OCI-LY1 (cell line): ENCODE measurements at regions not wholly inside any gene's neighbourhood (a gene's known extent, or its start where the extent isn't known, plus 50 kb on each side); places are given as distances from the start of the nearest gene placed in this dataset.

Source experiments
- H2AFZ ChIP-seq: fragments of 200-600 bp; sonication (generic), shearing (Covaris generic); 2 replicates; pipeline ENCODE4 v1.6.0; 2014; ENCODE audit warnings: antibody characterized with exemption, mild to moderate bottlenecking, low read length
- H3F3A ChIP-seq: fragments of 200-600 bp; sonication (generic), shearing (Covaris generic); 2 replicates; pipeline ENCODE4 v1.6.0; 2014; ENCODE audit warnings: mild to moderate bottlenecking, antibody characterized with exemption, low read length, moderate library complexity; ENCODE audit not compliant: insufficient read depth
- H3K27ac ChIP-seq: fragments of 200-600 bp; sonication (generic); 2 replicates; pipeline ENCODE4 v1.5.1; 2014; ENCODE audit warnings: low read length, mixed run types, mild to moderate bottlenecking, low read depth; ENCODE audit not compliant: poor library complexity, severe bottlenecking
- H3K27me3 ChIP-seq: fragments of 200-600 bp; sonication (generic); 2 replicates; pipeline ENCODE4 v1.6.0; 2014; ENCODE audit warnings: antibody characterized with exemption, mild to moderate bottlenecking, low read length, moderate library complexity; ENCODE audit not compliant: insufficient read depth
- H3K36me3 ChIP-seq: fragments of 200-600 bp; sonication (generic); 2 replicates; pipeline ENCODE4 v1.6.1; 2014; ENCODE audit warnings: mild to moderate bottlenecking, antibody characterized with exemption, low read length, moderate library complexity, mixed read lengths; ENCODE audit not compliant: insufficient read depth
- H3K4me1 ChIP-seq: fragments of 200-600 bp; sonication (generic); 2 replicates; pipeline ENCODE4 v1.5.1; 2014; ENCODE audit warnings: mild to moderate bottlenecking, low read length, moderate library complexity; ENCODE audit not compliant: insufficient read depth, severe bottlenecking
- H3K4me2 ChIP-seq: fragments of 200-600 bp; sonication (generic), shearing (Covaris generic); 2 replicates; pipeline ENCODE4 v1.6.1; 2014; ENCODE audit warnings: low read length
- H3K4me3 ChIP-seq: fragments of 200-600 bp; sonication (generic); 2 replicates; pipeline ENCODE4 v1.5.1; 2014; ENCODE audit warnings: low read length, low read depth, mild to moderate bottlenecking, mixed read lengths; ENCODE audit not compliant: poor library complexity, severe bottlenecking
- H3K79me2 ChIP-seq: fragments of 200-600 bp; shearing (Covaris generic); 2 replicates; pipeline ENCODE4 v1.6.1; 2016; ENCODE audit warnings: mixed run types, low read length, mixed read lengths; ENCODE audit not compliant: insufficient read depth
- H3K9ac ChIP-seq: fragments of 200-600 bp; sonication (generic), shearing (Covaris generic); 2 replicates; pipeline ENCODE4 v1.6.1; 2014; ENCODE audit warnings: mild to moderate bottlenecking, low read length, mixed read lengths
- H3K9me2 ChIP-seq: fragments of 200-600 bp; sonication (generic), shearing (Covaris generic); 2 replicates; pipeline ENCODE4 v1.6.1; 2014; ENCODE audit warnings: low read depth, mild to moderate bottlenecking, low read length, mixed read lengths
- H3K9me3 ChIP-seq: fragments of 200-600 bp; shearing (Covaris generic); 2 replicates; pipeline ENCODE4 v1.6.1; 2014; ENCODE audit warnings: low read length, mixed read lengths
- H4K20me1 ChIP-seq: fragments of 200-600 bp; sonication (generic), shearing (Covaris generic); 2 replicates; pipeline ENCODE4 v1.6.0; 2016; ENCODE audit warnings: mild to moderate bottlenecking, low read length; ENCODE audit not compliant: insufficient read depth
- CTCF ChIP-seq: fragments of 200-600 bp; sonication (generic), shearing (Covaris generic); IDR thresholded peaks from 2 replicates; pipeline ENCODE4 v1.5.1; 2017; ENCODE audit warnings: mild to moderate bottlenecking, antibody characterized with exemption, low read length, moderate library complexity, mixed read lengths
- EZH2 ChIP-seq: fragments of 200-600 bp; sonication (generic), shearing (Covaris generic); IDR thresholded peaks from 2 replicates; pipeline ENCODE4 v1.8.0; 2017; ENCODE audit warnings: borderline replicate concordance, mixed run types, mild to moderate bottlenecking, antibody characterized with exemption, low read length, moderate library complexity, mixed read lengths

- TF ChIP-seq CTCF (no peak), EZH2 (no peak)
- Histone ChIP-seq H3K9me3 (no peaks in the 10 kb centered on the region), H3F3A (no peaks in the 10 kb centered on the region), H3K27me3 (no peaks in the 10 kb centered on the region), H3K9me2 (no peaks in the 10 kb centered on the region), H3K79me2 (no peaks in the 10 kb centered on the region), H2AFZ (no peak overlapping the region), H3K9ac (no peak overlapping the region), H3K36me3 (no peaks in the 10 kb centered on the region), H3K4me1 (no peaks in the 10 kb centered on the region), H3K27ac (no peak overlapping the region), H4K20me1 (no peaks in the 10 kb centered on the region), H3K4me2 (no peak overlapping the region), H3K4me3 (no peak overlapping the region)
These were observed 558.7 kb upstream of the TNP1 start for GRCh38 chr2:217418544-217418943.

- H3F3A ChIP-seq: no peaks in the 10 kb centered on the region
- no peaks in the 10 kb centered on the region for H3K4me1 ChIP-seq
- no peak overlapping the region for H3K4me2 ChIP-seq
- no peak overlapping the region for H2AFZ ChIP-seq
- H3K9ac ChIP-seq: no peak overlapping the region
- H4K20me1 ChIP-seq: no peaks in the 10 kb centered on the region
- H3K27me3 ChIP-seq: no peaks in the 10 kb centered on the region
- no peaks in the 10 kb centered on the region for H3K9me3 ChIP-seq
- H3K27ac ChIP-seq: no peak overlapping the region
- no peaks in the 10 kb centered on the region for H3K79me2 ChIP-seq
- H3K9me2 ChIP-seq: no peaks in the 10 kb centered on the region
- no peak overlapping the region for H3K4me3 ChIP-seq
- H3K36me3 ChIP-seq: no peaks in the 10 kb centered on the region
- TF ChIP-seq CTCF (no peak), EZH2 (no peak)
These were observed 558.2 kb upstream of the TNP1 start for GRCh38 chr2:217418090-217418489.

- Histone ChIP-seq H3K4me2 (no peak overlapping the region), H4K20me1 (no peaks in the 10 kb centered on the region), H3K4me1 (no peaks in the 10 kb centered on the region), H3K4me3 (no peak overlapping the region), H3K9ac (no peak overlapping the region), H3K27me3 (no peaks in the 10 kb centered on the region), H3K9me3 (no peaks in the 10 kb centered on the region), H3K27ac (no peak overlapping the region), H2AFZ (no peak overlapping the region), H3K36me3 (no peaks in the 10 kb centered on the region), H3K79me2 (no peaks in the 10 kb centered on the region), H3K9me2 (no peaks in the 10 kb centered on the region), H3F3A (no peaks in the 10 kb centered on the region)
- TF ChIP-seq CTCF (no peak), EZH2 (no peak)
These were observed 557.7 kb upstream of the TNP1 start for GRCh38 chr2:217417536-217417935.
